GM21737 (cell line): ENCODE measurements at regions not wholly inside any gene's neighbourhood (a gene's known extent, or its start where the extent isn't known, plus 50 kb on each side); places are given as distances from the start of the nearest gene placed in this dataset.
"Not testable (repeated sequence)": the region's sequence is repeated elsewhere in the genome, so short reads cannot be mapped to it uniquely, and the experiment has no call there.

Experiments
- ATAC-seq: cut with Tn5 transposase; IDR thresholded peaks from one replicate; pipeline ENCODE4 v1.9.1; 2021; ENCODE audit warnings: mild to moderate bottlenecking, moderate library complexity; ENCODE audit not compliant: unreplicated experiment

DNA sequence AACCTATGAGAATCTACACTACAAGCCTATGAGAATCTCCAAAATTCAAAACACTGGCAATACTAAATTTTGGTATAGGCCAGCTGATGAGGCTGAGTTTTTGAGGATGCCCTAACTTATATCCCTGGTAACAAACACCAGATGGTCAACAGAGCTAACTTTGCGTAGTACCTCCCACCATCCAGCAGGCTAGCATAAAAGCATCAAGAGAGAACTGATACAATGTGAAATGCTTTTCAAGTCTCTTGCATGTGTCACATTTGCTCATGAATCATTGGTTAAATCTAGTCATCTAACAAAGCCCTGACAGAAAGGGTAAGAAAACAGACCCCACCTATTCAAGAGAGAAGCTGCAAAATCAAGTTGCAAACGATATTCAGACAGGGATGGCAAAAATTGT, 1609.7 kb upstream of the CDH9 start:
- ATAC-seq: no peak

DNA sequence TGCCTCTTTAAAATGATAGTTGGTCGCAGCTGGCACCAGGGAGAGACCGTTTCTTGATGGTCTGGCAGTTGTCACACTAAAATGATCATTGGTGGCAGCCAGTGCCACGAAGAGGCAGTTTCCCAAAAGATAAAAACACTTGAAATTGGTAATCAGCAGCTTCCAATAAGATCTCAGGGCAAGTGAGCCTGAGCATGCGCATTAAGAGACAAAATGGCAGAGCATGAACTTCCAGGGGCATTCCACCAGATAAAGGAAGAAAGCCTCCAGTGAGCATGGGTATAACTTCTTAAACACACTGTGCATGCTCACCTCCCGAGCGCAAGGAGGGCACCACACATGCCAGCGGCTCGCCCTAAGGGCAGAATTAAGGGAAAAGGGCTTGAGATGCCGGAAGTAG, 1594.2 kb upstream of the CDH9 start:
- no peak for ATAC-seq

DNA sequence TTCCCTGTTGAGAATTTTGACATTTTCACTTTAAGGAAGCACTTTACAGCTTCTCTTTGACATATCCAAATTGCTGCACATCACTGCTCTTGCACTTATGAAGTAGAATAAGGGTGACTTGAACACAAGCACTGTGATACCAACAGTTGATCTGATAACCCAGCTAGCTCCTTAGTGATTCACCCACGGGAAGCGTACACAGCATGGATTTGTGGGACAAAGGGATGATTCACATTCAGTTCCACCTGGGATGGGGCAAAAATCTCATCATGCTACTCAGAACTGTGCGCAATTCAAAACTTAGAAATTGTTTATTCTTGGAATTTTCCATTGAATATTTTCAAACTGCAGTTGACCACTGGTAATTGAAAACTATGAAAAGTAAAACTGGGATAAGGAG, 1565.5 kb upstream of the CDH9 start:
- no peak for ATAC-seq

DNA sequence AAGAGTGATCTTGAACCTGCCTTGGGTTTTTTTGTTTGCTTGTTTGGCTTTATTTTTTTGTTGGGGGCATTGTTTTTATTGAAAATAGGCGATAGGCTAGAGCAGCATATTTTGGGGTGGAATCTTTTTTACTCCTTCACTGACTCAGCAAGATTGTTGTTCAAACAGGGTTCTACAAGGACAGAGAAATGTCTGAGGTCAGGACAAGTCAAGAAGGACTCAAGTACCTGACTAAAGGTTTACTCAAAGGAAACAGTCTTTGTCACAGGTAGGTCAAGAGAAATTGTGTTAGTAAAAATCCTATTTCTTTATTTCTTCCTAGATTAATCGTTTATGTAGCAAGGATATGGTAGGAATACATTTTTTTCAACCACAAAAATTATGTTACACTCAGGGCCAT, 1564.0 kb upstream of the CDH9 start:
- no peak for ATAC-seq

DNA sequence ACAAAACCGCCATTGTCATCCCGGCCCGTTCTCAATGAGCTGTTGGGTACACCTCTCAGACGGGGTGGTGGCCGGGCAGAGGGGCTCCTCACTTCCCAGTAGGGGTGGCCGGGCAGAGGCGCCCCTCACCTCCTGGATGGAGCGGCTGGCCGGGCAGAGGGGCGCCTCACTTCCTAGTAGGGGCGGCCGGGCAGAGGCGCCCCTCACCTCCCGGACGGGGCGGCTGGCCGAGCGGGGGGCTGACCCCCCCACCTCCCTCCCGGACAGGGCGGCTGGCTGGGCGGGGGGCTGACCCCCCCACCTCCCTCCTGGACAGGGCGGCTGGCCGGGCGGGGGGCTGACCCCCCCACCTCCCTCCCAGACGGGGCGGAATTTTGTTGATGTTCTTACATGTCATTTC, 1558.3 kb upstream of the CDH9 start:
- not testable (repeated sequence) for ATAC-seq

DNA sequence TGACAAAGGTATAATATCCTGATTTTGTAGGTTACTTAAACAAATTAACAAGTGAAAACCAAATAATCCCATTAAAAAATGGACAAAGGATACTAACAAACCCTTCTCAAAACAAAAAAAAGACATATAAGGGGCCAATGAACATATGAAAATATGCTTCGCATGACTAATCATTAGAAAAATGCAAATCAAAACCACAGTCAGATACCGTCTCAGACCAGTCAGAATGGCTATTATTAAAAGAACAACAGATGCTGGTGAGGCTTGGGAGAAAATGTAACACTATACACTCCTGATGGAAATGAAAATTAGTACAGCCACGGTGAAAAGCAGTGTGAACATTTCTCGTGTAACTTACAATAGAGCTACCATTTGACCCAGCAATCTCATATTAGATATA, 1542.2 kb upstream of the CDH9 start:
- ATAC-seq: no peak

DNA sequence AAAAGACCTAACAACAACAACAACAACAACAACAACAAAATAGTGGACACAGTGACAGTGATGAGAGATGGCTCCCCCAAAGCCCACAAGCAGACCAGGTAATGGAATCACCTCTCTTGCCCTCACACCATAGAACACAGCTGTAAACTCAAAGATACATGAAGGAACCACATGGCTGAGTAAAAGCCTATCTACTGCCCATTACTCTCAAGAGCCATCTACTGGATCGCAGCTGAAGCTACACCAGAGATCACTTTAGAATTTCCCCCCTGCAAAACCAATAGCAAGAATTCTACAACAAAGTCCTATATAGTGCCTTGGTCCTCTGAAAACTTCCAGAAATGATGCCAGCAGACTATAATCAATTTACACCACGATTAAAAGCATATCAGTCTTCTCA, 1537.6 kb upstream of the CDH9 start:
- ATAC-seq: no peak

DNA sequence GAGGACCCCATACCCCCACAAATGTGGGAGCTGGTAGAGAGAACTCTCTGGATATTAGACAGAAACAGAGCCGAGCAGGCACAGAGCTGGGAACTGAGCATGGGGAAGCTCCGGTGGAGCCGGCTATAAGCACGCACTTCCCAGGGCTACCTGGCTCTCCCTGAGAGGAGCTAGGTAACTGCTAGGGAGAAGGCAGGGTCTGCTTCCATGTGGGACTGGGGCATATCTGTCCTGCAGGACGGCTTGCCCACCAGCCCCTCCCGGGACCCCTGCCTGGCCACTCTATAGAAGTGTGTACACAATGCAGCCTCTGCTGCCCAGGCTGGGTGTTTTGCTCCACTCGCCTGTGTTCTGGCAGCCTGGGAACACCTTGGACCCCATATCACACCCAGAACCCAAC, 1537.0 kb upstream of the CDH9 start:
- ATAC-seq: no peak

DNA sequence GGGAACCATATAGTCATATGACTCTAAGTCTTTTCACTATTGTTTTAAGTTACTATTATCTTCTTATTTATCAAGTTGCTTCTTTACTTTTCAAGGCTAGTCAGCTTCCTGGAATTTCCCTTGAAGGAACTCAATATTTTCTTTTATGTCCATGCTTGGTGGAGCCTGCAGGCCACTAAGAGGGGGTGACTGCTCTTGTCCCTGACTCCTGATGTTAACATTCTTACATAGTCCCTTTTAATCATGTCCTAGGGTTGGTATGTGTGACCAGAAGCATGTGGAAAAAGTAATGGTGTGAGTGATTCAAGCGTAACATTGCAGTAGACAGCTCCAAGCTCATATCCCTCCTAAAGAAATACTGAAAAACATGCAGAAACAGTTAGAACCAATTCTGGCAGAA, 1536.2 kb upstream of the CDH9 start:
- ATAC-seq: no peak

DNA sequence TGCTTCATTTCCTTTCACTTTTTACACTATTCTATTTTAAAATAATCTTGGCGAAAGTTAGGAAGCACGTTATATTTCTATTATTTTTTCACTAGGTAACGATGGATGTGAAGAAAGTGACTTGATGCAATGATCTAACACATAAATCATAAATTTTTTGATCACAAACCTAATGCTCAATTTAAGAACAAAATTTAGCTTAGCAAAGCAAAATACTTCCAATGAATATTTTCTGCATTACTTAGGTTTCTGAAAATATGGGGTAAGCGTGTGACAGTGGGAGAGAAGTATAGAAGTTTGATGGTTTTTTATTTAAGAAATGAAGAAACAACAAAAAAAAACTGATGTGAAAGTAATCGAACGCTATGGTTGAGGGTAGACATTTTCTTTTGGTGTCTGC, 1528.7 kb upstream of the CDH9 start:
- ATAC-seq: no peak

DNA sequence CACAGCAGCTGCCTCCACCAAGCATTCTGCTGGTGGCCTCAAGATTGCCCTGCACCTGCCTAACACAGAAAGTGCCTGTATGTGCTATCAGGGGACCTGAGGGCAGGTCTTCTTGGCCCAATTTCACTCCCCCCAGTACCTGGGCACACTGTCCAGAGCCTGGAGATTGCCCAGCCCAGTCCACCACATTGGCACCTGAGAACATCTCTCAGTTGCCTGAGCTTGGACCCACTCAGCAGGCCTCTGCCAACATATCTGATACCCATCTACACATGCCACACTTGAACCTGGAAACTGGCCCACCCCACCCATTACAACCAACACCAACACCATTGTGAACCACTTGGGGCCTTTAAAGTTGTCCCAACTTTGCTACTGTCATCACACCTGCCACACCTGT, 1523.1 kb upstream of the CDH9 start:
- ATAC-seq: no peak

DNA sequence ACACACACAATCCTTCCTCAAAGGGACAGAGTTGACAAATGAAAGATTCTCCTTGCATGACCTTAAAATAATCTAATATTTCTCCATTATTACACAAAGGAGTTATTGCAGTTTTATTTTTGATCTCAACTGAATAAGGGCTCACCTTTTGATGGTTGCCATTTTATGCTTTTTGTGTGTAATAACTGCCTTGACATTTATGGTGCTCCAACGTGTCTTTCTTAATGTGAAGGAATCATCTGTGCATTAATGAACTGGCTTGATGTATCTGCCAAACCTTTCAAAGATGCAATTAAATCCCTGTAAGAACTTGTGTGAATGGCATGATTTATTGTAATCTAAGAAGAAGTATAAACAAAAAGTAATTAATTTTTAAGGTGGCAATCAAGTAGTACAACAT, 1519.8 kb upstream of the CDH9 start:
- ATAC-seq: no peak

DNA sequence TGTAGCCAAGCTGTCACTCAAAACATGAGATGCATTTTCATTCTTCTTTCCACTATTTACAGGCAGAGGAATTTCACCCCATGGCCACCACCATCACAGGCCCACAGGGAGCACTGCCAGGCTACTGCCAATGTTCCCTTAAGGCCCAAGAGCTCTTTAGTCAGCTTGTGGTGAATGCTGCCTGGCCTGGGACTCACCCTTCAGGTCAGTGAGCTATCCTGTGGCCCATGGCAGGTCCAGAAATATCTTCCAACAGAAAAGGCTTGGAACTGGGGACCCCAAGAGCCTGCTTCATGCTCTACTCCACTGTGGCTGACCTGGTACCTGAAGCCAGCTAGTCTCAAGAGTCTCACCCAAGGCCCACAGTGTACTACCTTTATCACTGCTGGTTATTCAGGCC, 1518.7 kb upstream of the CDH9 start:
- no peak for ATAC-seq

DNA sequence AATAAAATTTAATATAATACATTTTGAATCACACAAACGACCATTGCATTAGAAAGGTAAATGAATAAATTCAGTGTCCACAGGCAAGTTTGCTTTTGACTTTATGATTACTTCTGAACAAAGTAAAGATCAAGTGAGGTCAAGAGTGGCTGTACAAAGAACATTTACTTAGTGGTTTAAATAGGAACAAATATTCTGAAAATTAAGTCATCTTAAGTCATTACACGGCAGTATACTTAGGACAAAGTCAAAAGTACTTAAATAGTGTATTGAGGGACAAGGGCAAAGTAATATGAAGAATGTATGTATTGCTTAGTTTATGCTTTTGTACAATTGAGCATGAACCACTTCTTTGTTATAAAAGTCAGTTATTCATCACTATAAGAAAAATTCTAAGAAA, 1511.2 kb upstream of the CDH9 start:
- no peak for ATAC-seq

DNA sequence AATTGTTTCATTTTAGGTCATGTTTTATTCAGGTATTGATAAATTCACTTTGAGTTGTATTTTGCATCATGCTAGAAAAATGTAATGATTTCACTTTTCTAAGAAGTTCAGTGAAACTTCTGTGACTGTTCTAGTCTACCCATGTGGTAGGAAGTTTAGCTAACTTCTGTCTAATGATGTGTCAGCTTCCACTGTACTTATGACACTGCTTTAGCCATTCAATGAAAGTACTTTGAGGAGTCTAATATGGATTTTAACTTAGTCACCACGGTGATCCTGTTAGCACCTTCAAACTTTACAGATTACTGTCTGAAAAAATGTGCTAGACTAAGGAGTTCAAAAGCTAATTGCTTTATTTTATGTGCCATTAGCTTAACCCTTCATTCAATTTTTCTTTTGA, 1510.5 kb upstream of the CDH9 start:
- no peak for ATAC-seq

DNA sequence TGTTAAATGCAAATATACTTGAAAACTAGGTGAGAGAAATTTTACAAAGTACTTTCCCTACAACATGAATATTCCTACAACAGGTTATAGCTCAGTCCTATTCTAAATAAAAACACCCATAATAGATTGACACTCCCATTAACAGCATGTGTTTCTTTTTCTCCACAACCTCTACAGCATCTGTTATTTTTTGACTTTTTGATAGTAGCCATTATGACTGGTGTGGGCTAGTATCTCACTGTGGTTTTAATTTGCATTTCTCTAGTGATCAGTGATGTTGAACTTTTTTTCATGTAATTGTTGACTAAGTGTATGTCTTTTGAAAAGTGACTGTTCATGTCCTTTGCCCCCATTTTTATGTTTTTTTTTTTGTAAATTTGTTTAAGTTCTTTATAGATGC, 1506.1 kb upstream of the CDH9 start:
- ATAC-seq: no peak

DNA sequence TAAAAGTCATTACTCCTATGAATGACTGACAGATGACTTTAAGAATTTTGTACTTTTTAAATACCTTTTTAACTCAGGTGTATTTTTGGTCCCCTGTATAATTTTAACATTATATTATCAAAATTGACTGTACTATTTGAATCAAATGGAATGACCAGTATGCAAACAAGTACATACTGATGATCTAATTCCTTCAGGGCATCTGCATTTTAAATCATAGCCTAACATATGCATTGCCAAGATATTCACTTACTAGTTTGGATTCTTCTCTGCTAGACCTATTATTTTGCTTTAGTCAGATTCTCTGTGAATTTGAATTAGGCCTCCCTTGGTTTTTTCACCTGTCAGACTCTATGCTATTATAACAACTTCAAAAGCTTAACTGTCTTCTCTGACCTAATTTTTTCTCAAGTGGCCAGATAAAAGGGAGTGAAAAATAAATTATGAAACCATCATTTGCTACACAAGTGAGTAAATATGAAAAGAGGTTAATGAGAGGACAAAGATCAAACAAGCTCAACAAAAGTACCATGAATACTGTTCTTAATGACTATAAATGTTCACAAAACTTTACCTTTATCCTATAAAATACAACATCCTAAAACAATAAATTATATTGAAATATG, 1505.2 kb upstream of the CDH9 start:
- no peak for ATAC-seq

DNA sequence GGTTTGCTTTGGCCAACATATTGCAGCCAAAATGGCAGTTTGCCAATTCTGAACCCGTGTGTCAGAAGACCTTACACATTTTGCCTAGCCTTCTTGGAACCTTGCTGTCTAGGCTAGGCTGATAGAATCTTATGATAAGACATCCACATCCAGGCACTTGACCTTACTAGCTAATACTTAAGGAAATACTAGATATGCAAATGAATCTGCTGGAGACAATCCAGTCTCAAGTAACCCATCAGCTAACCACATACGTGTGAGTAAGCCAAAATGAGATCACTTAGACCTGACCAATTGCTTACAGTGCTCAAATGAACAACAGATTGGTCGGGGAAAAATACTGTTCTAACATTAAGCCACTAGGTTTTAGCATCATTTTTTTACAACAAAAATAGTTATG, 1504.6 kb upstream of the CDH9 start:
- no peak for ATAC-seq

DNA sequence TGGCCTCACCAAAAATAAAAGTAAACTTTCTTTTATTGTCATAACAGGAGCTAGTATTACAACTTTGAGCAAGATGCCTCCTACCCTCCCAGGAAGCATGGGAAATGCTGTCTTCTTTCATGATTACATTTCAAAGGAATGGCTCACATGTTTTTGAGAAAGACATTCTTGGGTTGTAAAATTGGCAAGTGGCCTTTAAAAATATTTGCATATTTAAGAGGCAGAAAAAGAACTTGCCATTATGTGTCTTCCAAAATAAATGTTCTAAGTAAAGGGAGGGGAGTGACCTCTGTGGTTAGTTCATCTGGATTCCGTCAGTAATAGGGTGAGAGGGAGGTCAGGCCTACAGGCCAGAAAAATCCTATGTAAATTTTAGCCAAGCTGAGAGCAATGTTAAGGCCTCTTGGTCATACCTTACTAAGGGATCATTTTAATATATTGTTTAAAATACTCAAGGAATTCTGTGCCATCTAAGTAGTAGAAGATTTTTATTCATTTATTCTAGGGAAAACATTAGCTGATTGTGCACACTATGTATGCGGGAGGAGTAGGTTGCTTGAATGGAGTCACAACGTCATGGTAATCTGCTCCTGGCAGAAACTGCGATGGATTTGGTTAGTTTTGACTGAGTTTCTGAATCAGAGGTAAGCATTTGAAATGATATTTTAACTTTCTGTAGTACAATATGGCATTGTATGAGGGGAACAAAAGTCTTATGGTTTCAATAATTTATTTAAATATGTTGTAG, 1485.7 kb upstream of the CDH9 start:
- no peak for ATAC-seq

DNA sequence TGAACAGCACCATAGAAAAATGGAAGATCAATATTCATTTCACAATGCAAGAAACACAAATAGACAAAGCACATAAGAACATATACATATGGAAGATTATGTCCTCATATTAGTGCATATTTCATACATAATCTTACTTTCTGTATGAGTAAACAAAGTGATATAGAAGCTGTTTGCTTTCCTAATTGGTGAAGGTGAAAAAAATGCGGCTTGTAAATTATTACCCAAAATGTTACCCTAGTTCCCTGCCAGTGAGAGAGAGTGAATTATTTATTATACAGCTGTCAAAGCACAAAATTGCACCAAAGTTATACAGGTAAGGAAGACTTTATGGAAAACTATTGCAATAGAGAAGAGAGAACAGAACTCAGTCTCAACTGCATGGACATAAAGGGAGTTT, 1485.0 kb upstream of the CDH9 start:
- ATAC-seq: no peak

DNA sequence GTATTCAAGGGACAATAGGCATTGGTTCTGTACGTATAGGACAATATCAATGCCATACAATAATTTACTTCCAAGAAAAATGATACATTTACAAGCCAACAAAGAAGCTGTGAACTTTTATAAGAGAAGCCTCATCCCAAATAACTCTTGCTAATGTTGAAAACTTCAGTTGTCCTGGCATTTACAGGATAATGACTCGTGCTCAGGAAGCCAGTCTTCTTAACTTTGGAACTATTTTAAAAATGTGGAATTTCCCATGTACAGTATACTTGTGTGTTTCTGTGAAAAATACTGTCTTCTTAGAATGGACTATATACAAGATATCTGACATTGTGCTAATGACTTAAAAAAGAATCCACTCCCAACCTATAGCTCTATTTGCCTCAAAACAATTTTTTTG, 1479.3 kb upstream of the CDH9 start:
- no peak for ATAC-seq

DNA sequence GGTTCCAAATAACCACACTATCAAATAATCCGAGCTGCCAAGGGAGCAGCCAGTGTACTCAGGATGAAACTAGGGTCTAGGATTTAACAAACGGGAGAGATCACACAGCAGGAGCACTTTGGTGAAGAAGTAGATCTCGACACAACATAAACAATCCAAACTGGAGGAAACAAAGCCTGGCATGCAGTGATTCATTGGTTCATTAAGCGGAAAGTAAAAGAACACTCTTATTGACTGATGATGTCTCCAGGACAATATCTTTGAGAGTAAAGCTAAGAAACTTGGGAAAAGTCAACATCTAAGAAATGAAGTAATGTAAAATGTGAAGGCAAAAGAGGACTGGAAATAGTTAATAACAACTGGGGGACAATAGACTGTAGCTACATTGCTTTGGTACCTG, 1478.3 kb upstream of the CDH9 start:
- no peak for ATAC-seq

DNA sequence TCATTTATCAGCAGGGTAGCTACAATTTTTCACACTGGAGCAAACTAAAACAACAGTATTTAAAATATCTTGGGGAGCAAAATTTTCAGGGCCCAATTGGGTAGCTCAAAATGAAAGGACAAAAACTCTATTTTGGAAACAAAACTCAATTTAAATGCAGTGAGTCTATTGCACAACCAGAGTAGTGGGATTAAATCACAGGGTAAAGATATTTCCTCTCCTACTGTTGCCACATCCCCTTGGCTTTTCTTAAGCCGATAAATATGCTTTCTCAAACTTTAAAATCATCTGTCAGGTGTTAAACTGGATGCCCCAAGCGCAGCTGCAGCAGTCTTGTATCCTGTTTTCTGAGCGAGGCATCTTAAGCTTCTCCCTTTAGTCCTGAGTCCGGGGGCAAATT, 1474.3 kb upstream of the CDH9 start:
- ATAC-seq: no peak
